SK-N-SH (cell line): ENCODE measurements at regions not wholly inside any gene's neighbourhood (a gene's known extent, or its start where the extent isn't known, plus 50 kb on each side); places are given as distances from the start of the nearest gene placed in this dataset.

Experiments
- CTCF ChIA-PET: fragments of 300-600, 350-600 bp; formaldehyde crosslinking; extraction: SDS; loops from one replicate; lab custom pipeline; 2021; lab: Yijun Ruan, JAX
- POLR2A ChIA-PET: fragments of 350-600 bp; sonication (Branson Sonifier 250); formaldehyde crosslinking; extraction: SDS; loops from one replicate; lab custom pipeline; 2020; ENCODE audit warnings: antibody characterized with exemption, inconsistent platforms; lab: Yijun Ruan, JAX
- DNase-seq: peaks from one replicate; pipeline ENCODE4 v3.0.0; 2012
- H2AFZ ChIP-seq: fragments of 200-600 bp; sonication (generic); 2 replicates; pipeline ENCODE4 v1.8.1; 2016; ENCODE audit warnings: antibody characterized with exemption, mild to moderate bottlenecking, low read depth
- H3F3A ChIP-seq: fragments of 200-600 bp; sonication (generic); replicated peaks from 2 replicates; pipeline ENCODE3; 2016; ENCODE audit warnings: antibody characterized with exemption, mild to moderate bottlenecking; ENCODE audit not compliant: insufficient read depth
- H3K27ac ChIP-seq, 2 experiments: fragments of 200-500 bp in 1 of 2; fragments of 200-600 bp in 1 of 2; sonication (Bioruptor generic) in 1 of 2; sonication (generic), shearing (Covaris generic) in 1 of 2; 2 replicates each; pipeline versions ENCODE4 v1.5.1 to v1.6.1; 2014 to 2016; ENCODE audit warnings: low read depth in 2 of 2, inconsistent platforms in 1 of 2, low read length in 1 of 2, mild to moderate bottlenecking in 1 of 2, mixed read lengths in 1 of 2
- H3K27me3 ChIP-seq: fragments of 200-600 bp; sonication (generic), shearing (Covaris generic); 2 replicates; pipeline ENCODE4 v1.6.1; 2016; ENCODE audit warnings: mixed run types; ENCODE audit not compliant: insufficient read depth
- H3K36me3 ChIP-seq, 2 experiments: fragments of 200-500 bp in 1 of 2; fragments of 200-600 bp in 1 of 2; sonication (Bioruptor generic) in 1 of 2; sonication (generic) in 1 of 2; replicated peaks in 1 of 2; 2 replicates each; pipeline versions ENCODE3 to v1.5.1; 2014 to 2016; ENCODE audit warnings: low read length in 1 of 2, mild to moderate bottlenecking in 1 of 2; ENCODE audit not compliant: insufficient read depth in 2 of 2, control insufficient read depth in 1 of 2
- H3K4me1 ChIP-seq, 2 experiments: fragments of 200-500 bp in 1 of 2; fragments of 200-600 bp in 1 of 2; sonication (Bioruptor generic) in 1 of 2; sonication (generic), shearing (Covaris generic) in 1 of 2; 2 replicates each; pipeline versions ENCODE4 v1.5.1 to v1.6.1; 2014 to 2016; ENCODE audit warnings: low read depth in 1 of 2, low read length in 1 of 2, mixed run types in 1 of 2; ENCODE audit not compliant: insufficient read depth in 2 of 2, control insufficient read depth in 1 of 2
- H3K4me2 ChIP-seq: fragments of 200-600 bp; sonication (generic), shearing (Covaris generic); 2 replicates; pipeline ENCODE4 v1.6.1; 2017; ENCODE audit warnings: mixed run types
- H3K4me3 ChIP-seq, 2 experiments: fragments of 200-500 bp in 1 of 2; fragments of 200-600 bp in 1 of 2; sonication (Bioruptor generic) in 1 of 2; sonication (generic), shearing (Covaris generic) in 1 of 2; 2 replicates each; pipeline versions ENCODE4 v1.5.1 to v1.8.1; 2014 to 2016; ENCODE audit warnings: low read depth in 2 of 2, inconsistent platforms in 1 of 2, low read length in 1 of 2, mild to moderate bottlenecking in 1 of 2, mixed read lengths in 1 of 2, moderate library complexity in 1 of 2
- H3K79me2 ChIP-seq: fragments of 200-600 bp; sonication (generic); 2 replicates; pipeline ENCODE4 v1.8.1; 2017; ENCODE audit warnings: mild to moderate bottlenecking; ENCODE audit not compliant: insufficient read depth
- H3K9ac ChIP-seq: fragments of 200-600 bp; sonication (generic); 2 replicates; pipeline ENCODE4 v1.6.1; 2017; ENCODE audit warnings: mixed run types
- H3K9me2 ChIP-seq: fragments of 200-600 bp; sonication (generic); 2 replicates; pipeline ENCODE4 v1.6.1; 2017; ENCODE audit warnings: mixed run types
- H3K9me3 ChIP-seq: fragments of 200-600 bp; sonication (generic); 2 replicates; pipeline ENCODE4 v1.6.1; 2017; ENCODE audit warnings: mixed run types, mild to moderate bottlenecking, moderate library complexity
- H4K20me1 ChIP-seq: fragments of 200-600 bp; sonication (generic); 2 replicates; pipeline ENCODE4 v1.6.1; 2017; ENCODE audit warnings: mild to moderate bottlenecking, mixed run types; ENCODE audit not compliant: insufficient read depth
- EZH2phosphoT487 ChIP-seq: fragments of 200-600 bp; sonication (generic); IDR thresholded peaks from 2 replicates; pipeline ENCODE4 v1.6.1; 2017; ENCODE audit warnings: low read depth, mixed run types, mild to moderate bottlenecking, antibody characterized with exemption, moderate library complexity, borderline replicate concordance
- MXI1 ChIP-seq: IDR thresholded peaks from 2 replicates; pipeline ENCODE4 v1.6.1; 2012; ENCODE audit warnings: mild to moderate bottlenecking, low read depth, low read length, improper control_type of control experiment
- NFIC ChIP-seq: IDR thresholded peaks from 2 replicates; pipeline ENCODE4 v1.4.0; 2012; ENCODE audit warnings: borderline replicate concordance
- POLR2AphosphoS5 ChIP-seq: IDR thresholded peaks from 2 replicates; pipeline ENCODE4 v1.6.1; 2012; ENCODE audit warnings: low read depth, low read length
- RAD21 ChIP-seq: IDR thresholded peaks from 2 replicates; pipeline ENCODE4 v1.6.1; 2012; ENCODE audit warnings: mild to moderate bottlenecking, low read length
- RCOR1 ChIP-seq: fragments of 150-350 bp; IDR thresholded peaks from 2 replicates; pipeline ENCODE4 v1.6.1; 2017; ENCODE audit warnings: antibody characterized with exemption, low read length
- REST ChIP-seq: IDR thresholded peaks from 2 replicates; pipeline ENCODE4 v1.6.1; 2012; ENCODE audit warnings: mild to moderate bottlenecking, low read depth, low read length, moderate library complexity
- TCF12 ChIP-seq: IDR thresholded peaks from 2 replicates; pipeline ENCODE4 v1.4.0; 2012
- WGBS: methylation state at CpG from one replicate; pipeline ENCODE4 v1.1.6; 2017; ENCODE audit warnings: low lambda C conversion rate; 5-methylcytosine and 5-hydroxymethylcytosine counted together
- TF ChIP-seq, protein P1 (sequence below): fragments of 150-350 bp; IDR thresholded peaks from 2 replicates; pipeline ENCODE4 v1.6.1; 2017; ENCODE audit warnings: antibody characterized with exemption, low read length, low read depth, borderline replicate concordance
- TF ChIP-seq, protein P2 (sequence below): IDR thresholded peaks from 2 replicates; pipeline ENCODE4; 2012

GRCh38 chr12:87323369-87323768 lies 705.8 kb downstream of the C12orf50 start (continued):
- TF ChIP-seq REST (no peak), RAD21 (no peak), RCOR1 (no peak), MXI1 (no peak), POLR2AphosphoS5 (no peak)
- TF ChIP-seq, protein P1, sequence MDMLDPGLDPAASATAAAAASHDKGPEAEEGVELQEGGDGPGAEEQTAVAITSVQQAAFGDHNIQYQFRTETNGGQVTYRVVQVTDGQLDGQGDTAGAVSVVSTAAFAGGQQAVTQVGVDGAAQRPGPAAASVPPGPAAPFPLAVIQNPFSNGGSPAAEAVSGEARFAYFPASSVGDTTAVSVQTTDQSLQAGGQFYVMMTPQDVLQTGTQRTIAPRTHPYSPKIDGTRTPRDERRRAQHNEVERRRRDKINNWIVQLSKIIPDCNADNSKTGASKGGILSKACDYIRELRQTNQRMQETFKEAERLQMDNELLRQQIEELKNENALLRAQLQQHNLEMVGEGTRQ, result no peak

DNA sequence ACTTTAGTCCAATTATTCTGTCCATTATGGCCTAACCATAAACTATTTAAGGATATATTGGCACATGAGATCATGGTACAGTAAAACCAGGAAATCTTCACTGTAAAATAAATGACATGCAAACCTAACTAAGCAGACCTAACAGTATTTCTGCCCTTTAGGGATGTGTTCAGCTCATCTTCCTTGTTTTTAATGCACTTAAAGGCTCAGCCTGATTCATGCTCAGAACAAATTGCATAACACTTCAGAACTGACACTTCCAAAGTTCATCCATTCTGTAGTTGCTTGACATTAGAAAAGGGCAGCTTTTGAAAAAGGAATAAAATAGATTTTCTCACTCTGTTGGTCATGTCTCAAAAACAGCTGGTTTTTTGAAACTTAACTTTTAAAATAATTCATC lies 708.5 kb downstream of the C12orf50 start:
- Histone ChIP-seq H3K79me2 (no peaks in the 10 kb centered on the region), H2AFZ (peak overlapping the region; percentile 50; the same call in 1 of the 2 replicates), H4K20me1 (no peaks in the 10 kb centered on the region), H3K9me2 (no peaks in the 10 kb centered on the region), H3K9ac (no peak overlapping the region), H3K27me3 (no peaks in the 10 kb centered on the region), H3K27ac (no peak overlapping the region), H3K36me3 (no peaks in the 10 kb centered on the region), H3K4me1 (peaks cover 0 to 19% of the 10 kb centered on the region in 2 experiments; a peak in 2 of 4 replicates), H3K4me3 (no peak overlapping the region), H3K9me3 (no peaks in the 10 kb centered on the region), H3F3A (peaks cover 17% of the 10 kb centered on the region), H3K4me2 (no peak overlapping the region)
- CTCF ChIA-PET, result interaction anchor here (1.1 kb wide), 1 partner anchor 12 kb away, joined by 3 read pairs; no protein-coding TSS in a partner anchor
- POLR2A ChIA-PET, result no interaction called here
- no peak for TF ChIP-seq NFIC
- DNase-seq, result no peak

GRCh38 chr12:87317302-87317701 lies 711.9 kb downstream of the C12orf50 start:
- TF ChIP-seq TCF12, result 0 out of 2 replicates have a peak, but pooled peaks have one; percentile 40
- TF ChIP-seq EZH2phosphoT487, result no peak
- TF ChIP-seq, protein P2, sequence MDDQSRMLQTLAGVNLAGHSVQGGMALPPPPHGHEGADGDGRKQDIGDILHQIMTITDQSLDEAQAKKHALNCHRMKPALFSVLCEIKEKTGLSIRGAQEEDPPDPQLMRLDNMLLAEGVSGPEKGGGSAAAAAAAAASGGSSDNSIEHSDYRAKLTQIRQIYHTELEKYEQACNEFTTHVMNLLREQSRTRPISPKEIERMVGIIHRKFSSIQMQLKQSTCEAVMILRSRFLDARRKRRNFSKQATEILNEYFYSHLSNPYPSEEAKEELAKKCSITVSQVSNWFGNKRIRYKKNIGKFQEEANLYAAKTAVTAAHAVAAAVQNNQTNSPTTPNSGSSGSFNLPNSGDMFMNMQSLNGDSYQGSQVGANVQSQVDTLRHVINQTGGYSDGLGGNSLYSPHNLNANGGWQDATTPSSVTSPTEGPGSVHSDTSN, result peak; percentile 23
- TF ChIP-seq, all 33 proteins: peak for 2
- no peaks in the 10 kb centered on the region for H4K20me1 ChIP-seq
- peak overlapping the region; percentile 36; the same call in 1 of the 2 replicates for H2AFZ ChIP-seq
- H3K79me2 ChIP-seq, result no peaks in the 10 kb centered on the region
- DNase-seq, result no peak
- peaks cover 0 to 11% of the 10 kb centered on the region in 2 experiments; a peak in 2 of 4 replicates for H3K4me1 ChIP-seq
- ChIA-PET POLR2A (no interaction called here), CTCF (no interaction called here)
- H3K27me3 ChIP-seq, result no peaks in the 10 kb centered on the region
- peaks cover 9% of the 10 kb centered on the region for H3F3A ChIP-seq
- no peak overlapping the region for H3K9ac ChIP-seq
- peak overlapping the region in 1 of 2 experiments; percentile 51; a peak in 2 of 4 replicates for H3K27ac ChIP-seq
- H3K4me2 ChIP-seq, result no peak overlapping the region
- no peaks in the 10 kb centered on the region for H3K9me2 ChIP-seq
- no peaks in the 10 kb centered on the region for H3K36me3 ChIP-seq
- 70% methylated on average over 4 of the region's 4 CpGs for WGBS
- no peaks in the 10 kb centered on the region for H3K9me3 ChIP-seq
- no peak overlapping the region for H3K4me3 ChIP-seq
